Myocyte (in vitro differentiated cells): ENCODE measurements at regions not wholly inside any gene's neighbourhood (a gene's known extent, or its start where the extent isn't known, plus 50 kb on each side); places are given as distances from the start of the nearest gene placed in this dataset.
"Not testable (repeated sequence)": the region's sequence is repeated elsewhere in the genome, so short reads cannot be mapped to it uniquely, and the experiment has no call there.

Source experiments
- DNase-seq: peaks from one replicate; pipeline ENCODE4 v3.0.0-alpha.2; 2012; ENCODE audit warnings: low read depth

DNA sequence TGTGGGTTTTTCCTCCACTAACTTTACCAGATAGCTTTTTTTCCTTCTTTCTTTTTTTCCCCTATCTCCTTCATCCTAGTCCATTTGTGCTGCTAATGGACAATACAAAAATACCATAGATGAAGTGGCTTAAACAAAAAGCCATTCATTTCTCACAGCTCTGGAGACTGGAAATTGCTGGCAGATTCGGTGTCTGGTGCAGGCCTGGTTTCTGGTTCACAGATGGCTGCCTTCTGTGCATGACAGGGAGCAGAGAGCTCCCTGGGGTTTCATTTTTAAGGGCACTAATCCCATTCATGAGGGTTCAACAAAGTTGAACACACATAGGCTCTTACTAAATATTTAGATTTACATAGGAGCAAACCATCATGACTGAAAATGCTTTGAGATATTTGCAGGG lies 467.4 kb downstream of the TYW1 start:
- DNase-seq: no peak

DNA sequence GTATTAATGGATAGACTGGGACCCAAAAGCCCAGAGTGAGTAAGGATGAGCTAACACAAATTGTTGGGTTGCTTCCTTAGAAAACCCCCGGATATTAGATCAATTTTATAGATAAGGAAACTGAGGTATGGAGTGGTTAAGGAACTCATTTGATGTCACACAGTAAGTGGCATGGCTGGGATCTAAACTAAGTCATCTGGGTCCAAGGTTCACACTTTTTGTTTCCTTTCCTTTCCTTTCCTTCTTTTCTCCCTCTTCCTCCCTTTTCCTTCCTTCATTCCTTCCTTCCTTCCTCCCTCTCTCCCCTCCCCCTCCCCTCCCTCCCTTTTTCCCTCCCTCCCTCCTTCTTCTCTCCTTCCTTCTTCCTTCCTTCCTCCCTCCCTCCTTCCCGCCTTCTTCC lies 469.5 kb downstream of the TYW1 start:
- no peak for DNase-seq

DNA sequence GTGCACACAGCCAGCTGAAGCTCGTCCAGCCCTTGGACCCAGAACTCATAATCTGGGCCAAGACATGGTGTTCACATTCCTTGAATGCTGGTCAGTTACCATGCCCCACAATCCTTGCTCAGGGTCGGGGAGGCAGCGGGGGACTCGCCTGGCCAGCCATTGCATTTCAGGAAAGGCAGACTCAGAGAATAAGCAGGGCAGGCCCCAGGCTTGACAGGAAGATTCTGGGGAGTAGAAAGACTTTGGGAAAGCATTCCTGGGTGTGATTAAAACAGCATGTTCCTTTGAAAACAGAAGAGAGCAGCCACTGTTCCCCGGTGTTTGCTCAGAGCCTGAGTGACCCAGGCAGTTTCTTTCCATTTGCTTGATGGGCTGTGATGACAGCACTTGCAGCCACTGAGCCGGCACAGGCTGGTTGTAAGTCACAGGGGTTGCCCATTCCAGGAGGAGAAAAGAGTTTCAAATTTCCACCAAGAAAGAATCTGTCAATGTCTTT lies 473.7 kb downstream of the TYW1 start:
- no peak for DNase-seq

DNA sequence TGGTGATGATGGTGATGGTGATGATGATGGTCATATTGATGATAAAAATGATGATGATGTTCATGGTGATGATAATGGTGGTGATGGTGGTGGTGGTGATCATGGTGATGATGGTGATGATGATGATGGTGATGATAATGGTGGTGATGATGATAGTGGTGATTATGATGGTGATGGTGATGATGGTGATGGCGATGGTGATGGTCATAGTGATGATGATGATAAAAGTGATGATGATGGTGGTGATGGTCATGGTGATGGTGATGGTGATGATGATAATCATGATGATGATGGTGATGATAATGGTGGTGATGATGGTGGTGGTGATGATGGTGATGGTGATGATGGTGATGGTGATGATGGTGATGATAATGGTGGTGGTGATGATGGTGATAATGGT lies 478.7 kb downstream of the TYW1 start:
- DNase-seq: no peak

DNA sequence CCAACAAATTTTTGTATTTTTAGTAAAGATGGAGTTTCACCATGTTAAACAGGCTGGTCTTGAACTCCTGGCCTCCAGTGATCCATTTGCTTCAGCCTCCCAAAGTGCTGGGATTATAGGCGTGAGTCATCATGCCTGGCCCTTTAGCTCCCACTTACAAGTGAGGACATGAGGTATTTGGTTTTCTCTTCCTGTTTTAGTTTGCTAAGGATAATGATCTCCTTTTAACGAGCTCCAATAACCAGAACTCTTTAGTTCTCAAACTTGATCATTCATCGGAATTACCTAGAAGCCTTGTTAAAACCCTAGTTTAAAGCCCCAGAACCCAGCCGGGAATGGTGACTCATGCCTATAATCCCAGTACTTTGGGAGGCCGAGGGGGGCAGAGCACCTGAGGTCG lies 481.4 kb downstream of the TYW1 start:
- DNase-seq: no peak

DNA sequence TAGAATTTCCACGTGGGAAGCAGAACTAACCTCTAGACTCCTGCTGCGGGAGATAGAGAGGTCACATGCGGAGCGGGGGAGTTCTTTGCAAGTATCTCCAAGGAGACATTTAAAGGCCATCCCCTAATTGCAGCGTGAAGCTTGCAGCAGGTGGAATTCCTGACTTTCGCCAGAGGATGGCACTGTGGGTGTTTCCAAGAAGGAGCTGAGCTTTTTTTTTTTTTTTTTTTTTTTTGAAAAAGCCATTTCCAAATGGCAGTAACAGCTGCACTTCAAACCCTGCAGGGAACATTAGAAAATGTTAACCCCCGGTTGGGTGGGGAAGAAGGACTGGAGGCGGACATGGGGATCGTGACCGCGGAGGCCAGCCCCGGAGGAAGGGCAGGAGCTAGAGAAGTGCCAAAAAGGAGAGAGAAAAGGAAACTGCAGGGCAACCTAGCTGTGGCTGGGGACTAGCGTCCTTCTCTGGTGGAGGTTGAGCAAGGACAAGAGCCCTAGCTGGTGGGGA lies 487.7 kb downstream of the TYW1 start:
- peak; percentile 87 for DNase-seq

DNA sequence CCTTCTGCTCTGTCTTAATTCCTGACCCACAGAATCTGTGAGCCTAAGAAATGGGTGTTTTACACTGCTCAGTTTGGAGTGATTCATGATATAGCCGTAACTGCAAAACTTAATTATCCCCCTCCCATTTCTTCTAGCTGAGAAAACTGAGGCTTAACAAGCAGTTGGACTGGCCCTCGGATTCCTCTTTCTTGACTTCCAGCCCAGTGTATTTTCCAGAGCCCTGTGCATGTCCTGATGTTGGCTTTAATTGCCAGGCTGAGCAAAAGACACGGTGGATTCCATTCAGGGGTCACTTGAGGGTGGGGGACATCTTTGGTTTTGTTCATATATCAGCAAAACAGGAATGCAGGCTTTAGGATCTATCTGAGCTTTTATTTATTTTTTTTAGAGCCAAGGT lies 489.8 kb downstream of the TYW1 start:
- no peak for DNase-seq

DNA sequence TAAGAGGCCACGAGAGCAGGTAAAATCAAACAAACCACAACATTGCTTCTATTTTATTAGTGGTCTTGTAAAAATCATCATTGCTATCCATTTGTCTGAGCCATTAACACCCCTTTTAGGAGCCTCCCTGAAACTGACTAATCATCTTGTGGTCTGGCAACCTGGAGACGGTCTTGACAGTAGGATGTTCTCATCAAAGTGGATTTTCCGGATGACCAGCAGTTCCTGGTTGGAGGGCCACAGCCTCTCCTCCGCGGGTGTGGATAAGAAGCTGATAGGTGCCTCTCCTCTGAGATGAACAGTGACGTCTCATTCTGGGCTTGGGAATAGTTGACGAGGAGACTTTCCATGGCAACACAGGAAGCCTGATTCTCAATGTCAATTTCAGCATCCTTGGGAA lies 490.7 kb downstream of the TYW1 start:
- no peak for DNase-seq

DNA sequence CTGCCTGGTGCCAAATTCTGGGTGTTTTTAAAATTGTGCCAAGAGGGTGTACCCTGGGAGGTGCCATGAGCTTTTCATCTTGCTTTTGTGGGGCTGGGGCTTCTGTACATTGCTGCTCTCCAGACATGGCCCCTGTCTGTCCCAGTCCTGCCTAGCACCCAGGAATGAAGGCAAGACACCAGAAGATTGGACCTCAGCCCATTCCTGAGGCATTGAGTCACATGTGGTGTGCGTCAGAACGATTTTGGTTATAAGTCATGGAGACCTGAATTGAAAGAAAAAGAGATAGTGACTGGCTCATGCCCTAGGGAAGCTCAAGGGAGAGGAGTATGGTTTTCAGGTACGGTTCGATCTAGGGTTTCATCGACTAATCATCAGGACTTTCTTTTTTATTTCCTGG lies 493.2 kb downstream of the TYW1 start:
- no peak for DNase-seq

DNA sequence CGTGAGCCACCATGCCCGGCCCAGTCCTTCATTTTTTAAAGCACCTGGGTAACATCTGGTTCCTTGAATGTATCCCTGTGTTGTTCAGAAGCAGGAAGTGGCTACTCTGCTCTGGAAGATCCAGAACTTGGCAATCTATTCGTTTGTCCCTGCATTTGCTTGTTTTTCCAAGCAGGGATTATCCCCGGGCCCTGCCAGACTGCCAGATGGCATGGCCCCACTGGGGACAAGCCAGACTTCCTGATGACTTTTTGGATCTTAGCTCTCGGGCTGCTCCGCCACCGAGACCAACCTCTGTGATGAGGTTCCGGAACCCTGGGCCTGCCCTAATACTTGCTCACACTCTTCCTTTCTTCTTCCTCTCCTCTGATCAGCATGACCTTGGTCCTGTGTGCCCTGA lies 496.7 kb downstream of the TYW1 start:
- DNase-seq: no peak

DNA sequence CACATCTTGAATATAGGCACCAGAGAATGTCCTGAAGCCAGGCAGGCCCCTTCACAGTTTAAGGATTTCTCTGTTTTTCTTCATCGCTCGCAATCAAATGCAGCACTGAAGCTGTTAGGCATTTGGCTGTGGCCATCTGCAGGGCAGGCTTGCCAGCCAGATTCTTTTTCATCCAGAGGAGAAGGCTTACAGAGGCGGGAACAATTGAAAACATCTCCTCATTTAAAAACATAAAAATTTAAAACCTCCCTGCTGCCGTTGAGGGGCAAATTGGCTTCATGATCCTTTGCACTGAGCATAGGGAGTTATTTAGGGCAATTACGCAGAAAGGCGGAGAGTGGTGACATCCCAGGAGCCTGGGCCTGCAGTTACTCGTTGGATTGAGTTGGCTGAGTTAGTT lies 500.0 kb downstream of the TYW1 start:
- no peak for DNase-seq

DNA sequence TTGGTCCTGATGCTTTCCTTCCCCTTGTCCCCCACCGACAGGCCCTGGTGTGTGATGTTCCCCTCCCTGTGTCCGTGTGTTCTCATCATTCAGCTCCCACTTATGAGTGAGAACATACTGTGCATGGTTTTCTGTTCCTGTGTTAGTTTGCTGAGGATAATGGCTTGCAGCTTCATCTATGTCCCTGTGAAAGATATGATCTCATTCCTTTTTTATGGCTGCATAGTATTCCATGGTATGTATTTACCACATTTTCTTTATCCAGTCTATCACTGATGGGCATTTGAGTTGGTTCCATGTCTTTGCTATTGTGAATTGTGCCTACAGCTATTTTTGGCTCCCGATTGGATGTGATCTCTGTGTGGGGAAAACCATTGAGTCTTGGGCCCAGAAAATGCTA lies 501.3 kb downstream of the TYW1 start:
- DNase-seq: not testable (repeated sequence)

DNA sequence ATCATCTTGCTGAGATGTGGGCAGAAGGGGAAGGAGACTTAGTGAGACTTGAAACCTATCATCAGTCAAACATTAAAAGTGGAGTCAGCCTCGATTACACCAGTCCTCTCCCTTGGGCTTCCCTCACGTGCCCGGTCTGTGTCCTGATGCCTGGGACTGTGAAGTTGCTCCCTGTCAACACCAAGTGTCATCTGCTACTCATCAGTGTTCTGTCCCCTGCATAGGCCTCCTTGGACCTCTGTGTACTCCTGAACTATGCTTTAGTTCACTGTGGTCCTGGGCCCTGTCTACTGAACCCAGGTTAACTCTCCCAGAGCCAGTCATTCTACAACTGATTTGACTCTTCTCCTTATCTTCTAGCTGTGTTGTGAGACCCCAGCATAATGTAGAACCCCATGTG lies 506.3 kb downstream of the TYW1 start:
- no peak for DNase-seq

DNA sequence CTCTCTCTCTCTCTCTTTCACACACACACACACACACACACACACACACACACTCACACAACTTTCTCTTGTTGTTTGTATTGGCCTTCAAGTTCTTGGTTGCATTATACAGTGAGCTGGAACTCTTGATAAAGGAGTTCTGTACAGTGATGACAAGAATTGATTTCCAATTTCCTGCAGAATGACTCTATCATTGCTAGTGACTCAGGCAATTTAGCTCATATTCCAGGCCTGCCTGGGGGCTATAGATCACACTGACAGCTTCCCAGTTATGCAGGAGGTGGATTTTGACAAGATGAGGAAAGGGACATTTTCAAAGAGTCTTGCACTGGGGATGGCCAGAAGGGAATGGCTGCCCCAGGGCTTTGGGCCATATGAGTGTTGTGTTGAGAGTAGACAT lies 508.8 kb downstream of the TYW1 start:
- DNase-seq: no peak

DNA sequence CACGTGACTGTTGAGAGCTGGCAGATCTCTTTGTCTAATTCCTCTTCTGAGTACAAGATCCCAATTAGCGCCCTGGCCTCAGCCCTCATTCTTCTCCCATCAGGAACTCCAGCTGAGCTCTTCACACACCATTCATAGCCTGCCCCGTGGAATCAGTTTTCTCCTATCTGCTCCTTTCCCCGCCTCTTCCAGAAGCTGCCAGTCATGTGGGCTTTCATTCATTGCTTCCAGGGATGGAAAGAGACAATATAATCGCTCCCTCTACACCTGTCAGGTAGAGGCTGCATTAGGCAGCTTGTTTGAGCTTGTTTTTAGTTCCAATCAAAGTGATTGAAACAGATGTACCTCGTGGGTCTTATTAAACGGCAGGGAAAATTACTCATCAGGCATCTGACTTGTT lies 515.8 kb downstream of the TYW1 start:
- DNase-seq: no peak

DNA sequence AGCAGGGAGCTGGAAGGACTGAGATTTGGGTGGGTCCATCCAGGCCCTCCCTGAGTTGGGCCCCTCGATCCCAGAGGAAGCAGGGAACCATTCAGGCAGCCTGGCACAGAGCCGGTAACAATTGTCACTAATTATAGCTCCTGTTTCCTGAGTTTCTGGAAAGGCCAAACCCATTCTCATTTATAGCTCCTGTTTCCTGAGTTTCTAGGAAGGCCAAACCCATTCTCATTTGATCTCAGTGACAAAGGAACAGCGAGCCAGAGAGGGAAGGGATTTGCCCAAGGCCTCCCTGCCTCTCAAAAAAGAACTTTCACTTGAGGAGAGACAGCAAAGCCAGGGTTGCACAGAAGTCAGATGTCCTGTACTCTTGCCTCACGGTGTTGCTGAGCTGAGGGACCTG lies 521.9 kb downstream of the TYW1 start:
- DNase-seq: no peak

DNA sequence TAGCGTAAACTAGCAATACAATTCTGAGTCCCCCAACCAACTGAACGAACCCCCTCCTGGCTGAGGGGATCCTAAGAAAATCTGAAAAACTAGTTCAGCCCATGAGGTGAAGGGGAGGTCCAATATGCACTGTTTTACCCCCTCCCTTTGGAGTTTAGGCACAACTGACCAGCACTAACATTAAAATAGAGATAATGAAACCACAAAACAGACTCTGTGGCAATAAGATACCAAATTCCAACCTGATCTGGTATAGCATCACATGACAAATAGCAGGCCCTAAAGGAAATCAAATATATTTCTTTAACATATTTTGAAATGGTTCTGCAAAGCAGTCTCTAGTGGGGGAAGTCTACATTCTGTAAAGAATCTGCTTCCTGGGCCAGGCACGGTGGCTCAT lies 522.5 kb downstream of the TYW1 start:
- no peak for DNase-seq

DNA sequence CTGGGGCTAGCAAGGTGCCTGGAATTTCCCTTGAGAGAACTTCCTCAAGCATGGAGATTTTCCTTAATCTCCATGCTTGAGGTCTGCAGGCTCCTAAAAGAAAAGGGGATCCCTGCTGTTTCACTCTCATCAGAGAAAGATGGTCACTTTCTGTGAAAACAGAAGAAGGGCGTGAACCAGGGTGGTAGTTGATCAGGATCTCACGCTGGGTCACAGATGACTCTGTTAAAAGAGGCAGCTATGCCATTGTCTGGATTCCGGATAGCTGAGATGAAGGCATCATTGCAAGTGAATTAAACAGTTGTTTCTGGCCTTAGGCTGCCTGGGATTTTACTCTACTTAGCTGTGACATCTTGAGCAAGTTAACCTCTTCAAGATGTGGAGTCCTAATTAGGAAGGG lies 525.9 kb downstream of the TYW1 start:
- no peak for DNase-seq

DNA sequence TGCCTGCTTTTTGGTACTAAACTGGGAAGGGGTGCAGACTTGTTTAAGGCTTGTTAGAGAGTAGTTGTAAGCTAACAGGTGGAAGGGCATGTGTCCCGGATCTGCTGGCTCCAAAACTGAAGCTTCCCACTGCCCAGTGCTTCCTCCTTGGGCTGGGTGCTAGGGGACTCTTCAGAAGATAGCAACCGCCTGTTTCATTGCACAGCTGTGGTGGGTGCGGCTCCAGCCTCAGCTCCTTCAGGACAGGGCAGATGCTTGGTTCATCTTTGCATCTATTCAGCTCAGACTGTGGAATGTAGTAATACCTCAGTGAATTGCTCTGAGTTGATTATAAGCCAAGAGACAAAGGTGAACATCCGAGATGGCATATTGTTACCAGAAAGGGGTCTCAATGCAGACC lies 527.1 kb downstream of the TYW1 start:
- DNase-seq: no peak

DNA sequence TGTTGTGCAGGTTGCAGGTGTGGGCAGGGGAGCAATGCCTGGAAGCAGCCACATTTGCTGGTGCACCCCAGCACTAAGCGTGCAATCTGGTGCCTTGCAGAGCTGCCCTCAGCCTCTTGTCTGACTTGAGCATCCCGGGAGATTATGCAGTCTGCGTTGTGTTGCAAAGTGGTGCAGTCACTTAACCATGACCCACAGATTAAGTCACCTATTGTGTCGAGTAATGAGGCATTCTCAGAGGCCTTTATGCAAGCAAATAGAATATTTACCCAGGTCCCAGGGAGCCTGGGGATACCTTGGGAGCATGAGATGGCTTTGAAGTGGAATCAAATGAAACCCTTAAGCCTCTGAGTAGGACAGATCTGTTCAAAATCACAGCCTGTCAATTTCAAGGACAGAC lies 529.0 kb downstream of the TYW1 start:
- no peak for DNase-seq

DNA sequence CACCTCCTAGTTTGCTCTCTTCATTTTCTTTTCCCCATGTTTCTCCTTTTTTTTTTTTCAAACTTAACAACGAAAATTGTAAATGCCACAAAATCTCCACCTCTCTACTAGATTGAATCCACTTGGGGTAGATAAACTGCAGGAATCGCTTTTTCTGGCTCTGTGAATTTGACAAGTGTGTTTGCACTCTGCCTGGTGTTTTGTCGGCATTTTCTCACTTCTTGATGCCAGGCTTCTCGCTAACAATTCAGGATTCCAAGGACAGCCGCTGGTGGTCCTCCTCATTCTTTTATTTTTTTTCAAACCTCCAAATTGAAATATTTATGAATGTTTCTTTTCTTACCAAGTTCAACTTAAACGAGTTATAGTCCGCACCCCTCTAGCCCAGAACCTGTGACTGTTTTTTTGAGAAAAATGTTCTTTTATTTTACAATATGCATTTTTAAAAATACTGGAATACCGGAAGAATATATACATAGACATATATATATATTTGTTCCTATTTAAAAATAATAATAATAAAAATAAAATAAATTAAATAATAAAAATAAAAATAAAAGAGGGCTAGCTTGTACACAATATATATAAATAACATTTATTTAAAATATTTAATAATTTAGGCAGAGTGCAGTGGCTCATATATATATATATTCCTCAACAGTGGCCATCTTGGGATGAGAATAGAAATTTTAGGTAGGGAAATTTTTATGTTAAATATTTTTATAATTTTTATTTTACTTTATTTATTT lies 538.8 kb downstream of the TYW1 start:
- DNase-seq: no peak

DNA sequence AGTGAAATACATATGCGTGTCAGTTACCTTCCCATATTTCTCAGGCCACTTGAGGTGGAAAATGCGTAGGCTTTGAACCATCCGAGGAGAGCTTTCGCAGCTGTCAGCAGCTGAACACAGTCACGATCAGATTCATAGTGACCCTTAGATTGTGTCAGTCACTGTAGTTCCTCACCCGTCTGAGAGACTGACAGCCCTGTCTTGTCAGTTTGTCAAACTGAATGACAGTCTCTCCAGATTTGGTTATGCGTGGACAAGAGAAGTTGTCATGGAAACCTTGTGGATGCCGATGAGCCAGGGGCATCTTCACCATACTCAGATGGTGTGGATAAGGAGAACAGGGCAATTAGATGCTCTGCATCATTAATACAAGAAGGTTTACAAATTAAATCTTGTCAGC lies 546.3 kb downstream of the TYW1 start:
- DNase-seq: no peak

DNA sequence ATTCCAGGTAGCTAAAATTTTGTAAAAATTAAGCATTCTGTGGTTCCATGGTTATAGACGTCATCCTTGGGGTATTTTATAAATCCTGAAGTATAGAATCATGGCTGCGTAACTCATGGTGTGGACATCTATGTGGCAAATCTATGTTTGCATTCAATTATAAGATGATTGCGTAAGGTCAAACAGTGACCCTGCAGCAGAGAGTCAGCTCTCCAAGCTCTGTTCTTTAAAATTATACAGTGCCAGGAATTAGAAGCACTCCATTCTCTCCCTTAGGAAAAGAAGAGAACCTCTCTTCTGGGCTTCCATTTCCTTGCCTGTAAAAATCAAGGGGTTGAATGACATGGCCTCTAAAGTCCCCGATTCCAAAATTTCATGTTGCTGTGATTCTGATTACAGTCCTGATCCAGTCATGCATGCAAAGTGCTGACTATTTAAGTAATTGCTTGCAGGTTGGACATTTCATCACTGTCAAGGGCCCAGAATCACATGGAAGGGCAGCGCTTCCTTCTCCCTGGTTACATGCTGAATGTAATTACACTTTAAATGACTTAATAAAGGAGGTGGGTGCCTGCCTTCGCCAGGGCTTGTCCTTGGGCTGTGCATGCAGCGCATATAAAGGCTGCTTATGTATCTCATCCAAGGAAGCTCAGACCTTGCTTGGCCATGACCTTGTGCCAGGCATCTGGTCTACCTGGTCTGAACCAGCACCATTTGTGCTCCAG lies 550.7 kb downstream of the TYW1 start:
- no peak for DNase-seq
